ENCODE measurements at regions not wholly inside any gene's neighbourhood (a gene's known extent, or its start where the extent isn't known, plus 50 kb on each side); places are given as distances from the start of the nearest gene placed in this dataset.

DNA sequence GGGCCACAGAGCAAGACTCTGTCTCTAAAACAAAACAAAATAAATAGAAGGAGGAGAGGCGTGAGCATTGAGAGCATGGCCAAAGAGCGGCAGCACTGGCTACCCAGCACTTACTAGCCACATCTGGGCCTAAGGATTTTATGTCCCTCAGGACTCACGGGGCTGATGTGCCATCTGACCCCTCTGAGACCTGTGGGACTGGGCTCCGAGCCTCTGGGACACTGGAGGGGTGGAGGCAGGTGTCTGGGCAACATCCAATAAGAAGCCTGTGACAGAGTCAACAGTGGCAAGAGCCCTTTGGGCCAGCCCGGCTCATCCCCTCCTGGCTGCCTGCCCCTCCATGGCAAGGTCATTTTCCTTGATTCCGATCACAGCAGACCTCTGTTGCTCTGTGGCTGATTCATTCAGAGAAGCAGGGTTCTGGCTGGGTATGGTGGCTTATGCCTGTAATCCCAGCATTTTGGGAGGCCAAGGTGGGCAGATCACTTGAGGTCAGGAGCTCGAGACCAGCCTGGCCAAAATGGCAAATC, 60.7 kb downstream of the RRM2 start:
- no peak overlapping the region for H3K4me2 ChIP-seq (ENCODE audit: low read depth, low read length, poor library complexity, severe bottlenecking)
- H4K20me1 ChIP-seq (ENCODE audit: low read depth, low read length), result no peaks in the 10 kb centered on the region
- no peak overlapping the region for H2AFZ ChIP-seq (ENCODE audit: low read depth, low read length, severe bottlenecking)
- H3K9me2 ChIP-seq (replicated peaks; ENCODE audit: insufficient read depth, low read length), result no peaks in the 10 kb centered on the region
- H3K27me3 ChIP-seq (ENCODE audit: low read length), result no peaks in the 10 kb centered on the region
- no peak overlapping the region for H3K27ac ChIP-seq (ENCODE audit: low read depth, low read length)
- H3K4me3 ChIP-seq (ENCODE audit: insufficient read depth, low read length, poor library complexity, severe bottlenecking), result no peak overlapping the region
- H3K9me3 ChIP-seq (ENCODE audit: insufficient read depth, low read length), result no peaks in the 10 kb centered on the region
- H3K79me2 ChIP-seq (ENCODE audit: insufficient read depth, low read length), result no peaks in the 10 kb centered on the region
- no peaks in the 10 kb centered on the region for H3K36me3 ChIP-seq (ENCODE audit: low read length)
- no peak overlapping the region for H3K9ac ChIP-seq (ENCODE audit: low read length)
- no peaks in the 10 kb centered on the region for H3F3A ChIP-seq (ENCODE audit: insufficient read depth)
- TF ChIP-seq, protein P1, sequence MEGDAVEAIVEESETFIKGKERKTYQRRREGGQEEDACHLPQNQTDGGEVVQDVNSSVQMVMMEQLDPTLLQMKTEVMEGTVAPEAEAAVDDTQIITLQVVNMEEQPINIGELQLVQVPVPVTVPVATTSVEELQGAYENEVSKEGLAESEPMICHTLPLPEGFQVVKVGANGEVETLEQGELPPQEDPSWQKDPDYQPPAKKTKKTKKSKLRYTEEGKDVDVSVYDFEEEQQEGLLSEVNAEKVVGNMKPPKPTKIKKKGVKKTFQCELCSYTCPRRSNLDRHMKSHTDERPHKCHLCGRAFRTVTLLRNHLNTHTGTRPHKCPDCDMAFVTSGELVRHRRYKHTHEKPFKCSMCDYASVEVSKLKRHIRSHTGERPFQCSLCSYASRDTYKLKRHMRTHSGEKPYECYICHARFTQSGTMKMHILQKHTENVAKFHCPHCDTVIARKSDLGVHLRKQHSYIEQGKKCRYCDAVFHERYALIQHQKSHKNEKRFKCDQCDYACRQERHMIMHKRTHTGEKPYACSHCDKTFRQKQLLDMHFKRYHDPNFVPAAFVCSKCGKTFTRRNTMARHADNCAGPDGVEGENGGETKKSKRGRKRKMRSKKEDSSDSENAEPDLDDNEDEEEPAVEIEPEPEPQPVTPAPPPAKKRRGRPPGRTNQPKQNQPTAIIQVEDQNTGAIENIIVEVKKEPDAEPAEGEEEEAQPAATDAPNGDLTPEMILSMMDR (IDR thresholded peaks at IDR 0.05; ENCODE audit: insufficient read depth, low read length, poor library complexity, severe bottlenecking), result no peak
- no peak for TF ChIP-seq EZH2phosphoT487 (conservative IDR thresholded peaks at IDR 0.05; ENCODE audit: low read length)

DNA sequence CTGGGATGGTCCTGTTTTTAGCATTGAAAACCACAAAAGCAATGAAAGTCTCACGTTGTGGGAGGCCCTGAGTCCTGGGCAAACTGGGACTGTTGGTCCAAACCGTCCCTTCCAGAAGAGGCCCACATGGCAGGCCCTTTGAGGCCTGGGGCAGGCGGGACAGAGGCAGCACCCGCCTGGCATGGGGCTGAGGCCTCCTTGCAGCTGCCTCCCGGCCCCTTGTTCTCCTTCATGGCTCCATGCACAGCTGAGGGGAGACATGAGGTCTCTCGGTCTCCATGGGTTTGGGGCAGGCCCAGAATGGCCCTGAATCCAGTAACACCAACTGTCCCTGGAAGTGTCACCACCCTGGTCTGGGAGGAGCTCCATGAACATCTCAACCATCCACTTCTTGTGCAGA, 61.9 kb downstream of the RRM2 start:
- no peak overlapping the region for H3K4me3 ChIP-seq (ENCODE audit: insufficient read depth, low read length, poor library complexity, severe bottlenecking)
- no peaks in the 10 kb centered on the region for H3K27me3 ChIP-seq (ENCODE audit: low read length)
- no peaks in the 10 kb centered on the region for H3K79me2 ChIP-seq (ENCODE audit: insufficient read depth, low read length)
- H3K4me2 ChIP-seq (ENCODE audit: low read depth, low read length, poor library complexity, severe bottlenecking), result no peak overlapping the region
- no peak overlapping the region for H3K9ac ChIP-seq (ENCODE audit: low read length)
- no peaks in the 10 kb centered on the region for H3K9me3 ChIP-seq (ENCODE audit: insufficient read depth, low read length)
- H3F3A ChIP-seq (ENCODE audit: insufficient read depth), result no peaks in the 10 kb centered on the region
- H2AFZ ChIP-seq (ENCODE audit: low read depth, low read length, severe bottlenecking), result no peak overlapping the region
- TF ChIP-seq EZH2phosphoT487 (conservative IDR thresholded peaks at IDR 0.05; ENCODE audit: low read length), result no peak
- TF ChIP-seq, protein P1 (IDR thresholded peaks at IDR 0.05; ENCODE audit: insufficient read depth, low read length, poor library complexity, severe bottlenecking), result no peak
- H3K9me2 ChIP-seq (replicated peaks; ENCODE audit: insufficient read depth, low read length), result no peaks in the 10 kb centered on the region
- H3K27ac ChIP-seq (ENCODE audit: low read depth, low read length), result no peak overlapping the region
- H3K36me3 ChIP-seq (ENCODE audit: low read length), result no peaks in the 10 kb centered on the region
- no peaks in the 10 kb centered on the region for H4K20me1 ChIP-seq (ENCODE audit: low read depth, low read length)

DNA sequence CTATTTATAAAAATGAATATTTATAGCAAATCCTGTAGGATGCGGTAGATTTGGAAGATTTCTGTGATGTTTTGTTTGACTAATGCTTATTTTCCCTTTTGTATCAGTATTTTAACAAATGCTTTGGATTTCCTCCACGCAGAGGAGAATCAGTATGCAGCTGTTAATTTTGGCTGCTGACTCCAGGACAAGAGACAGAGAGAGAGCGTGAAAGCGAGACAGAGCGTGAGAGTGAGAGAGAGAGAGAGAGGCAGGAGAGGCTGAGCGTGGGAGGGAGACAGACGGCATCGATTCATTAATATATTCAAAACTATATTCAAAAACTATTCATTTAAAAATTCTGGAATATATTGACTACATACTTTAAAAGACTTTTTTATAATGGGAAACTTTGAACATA, 62.5 kb downstream of the RRM2 start:
- no peaks in the 10 kb centered on the region for H3K9me2 ChIP-seq (replicated peaks; ENCODE audit: insufficient read depth, low read length)
- H3K27ac ChIP-seq (ENCODE audit: low read depth, low read length), result no peak overlapping the region
- no peaks in the 10 kb centered on the region for H3K27me3 ChIP-seq (ENCODE audit: low read length)
- H3K4me3 ChIP-seq (ENCODE audit: insufficient read depth, low read length, poor library complexity, severe bottlenecking), result no peak overlapping the region
- no peaks in the 10 kb centered on the region for H3K9me3 ChIP-seq (ENCODE audit: insufficient read depth, low read length)
- no peaks in the 10 kb centered on the region for H3F3A ChIP-seq (ENCODE audit: insufficient read depth)
- H3K4me2 ChIP-seq (ENCODE audit: low read depth, low read length, poor library complexity, severe bottlenecking), result no peak overlapping the region
- no peak overlapping the region for H3K9ac ChIP-seq (ENCODE audit: low read length)
- TF ChIP-seq EZH2phosphoT487 (conservative IDR thresholded peaks at IDR 0.05; ENCODE audit: low read length), result no peak
- TF ChIP-seq, protein P1 (IDR thresholded peaks at IDR 0.05; ENCODE audit: insufficient read depth, low read length, poor library complexity, severe bottlenecking), result no peak
- H4K20me1 ChIP-seq (ENCODE audit: low read depth, low read length), result no peaks in the 10 kb centered on the region
- H3K36me3 ChIP-seq (ENCODE audit: low read length), result no peaks in the 10 kb centered on the region
- no peak overlapping the region for H2AFZ ChIP-seq (ENCODE audit: low read depth, low read length, severe bottlenecking)
- no peaks in the 10 kb centered on the region for H3K79me2 ChIP-seq (ENCODE audit: insufficient read depth, low read length)

Data from SU-DHL-6 (cell line).